GM10266 (cell line): ENCODE measurements at regions not wholly inside any gene's neighbourhood (a gene's known extent, or its start where the extent isn't known, plus 50 kb on each side); places are given as distances from the start of the nearest gene placed in this dataset.

ENCODE experiments used
- DNase-seq: peaks from one replicate; pipeline ENCODE4 v3.0.0; 2012; ENCODE audit errors: extremely low spot score
- CTCF ChIP-seq: IDR thresholded peaks from 2 replicates; pipeline ENCODE4 v1.5.1; 2012; ENCODE audit warnings: mild to moderate bottlenecking, low read depth; ENCODE audit not compliant: control insufficient read depth, insufficient read depth; ENCODE audit errors: missing control alignments

- no peak for TF ChIP-seq CTCF
- DNase-seq: no peak
Observed at GRCh38 chr16:85994492-85995490, 95.8 kb downstream of the IRF8 start.

- TF ChIP-seq CTCF: no peak
- no peak for DNase-seq
Observed at GRCh38 chr16:85995541-85996423, 96.8 kb downstream of the IRF8 start.

- no peak for TF ChIP-seq CTCF
- DNase-seq: no peak
Observed at GRCh38 chr16:85996843-85997242, 97.9 kb downstream of the IRF8 start.

- no peak for DNase-seq
- no peak for TF ChIP-seq CTCF
Observed at GRCh38 chr16:85998171-85998867, 99.4 kb downstream of the IRF8 start.

- TF ChIP-seq CTCF: no peak
- no peak for DNase-seq
Observed at GRCh38 chr16:85998868-85999729, 100.1 kb downstream of the IRF8 start.

- TF ChIP-seq CTCF: no peak
- no peak for DNase-seq
Observed at GRCh38 chr16:85999778-86000177, 100.8 kb downstream of the IRF8 start.
